ENCODE measurements at regions not wholly inside any gene's neighbourhood (a gene's known extent, or its start where the extent isn't known, plus 50 kb on each side); places are given as distances from the start of the nearest gene placed in this dataset.

DNA sequence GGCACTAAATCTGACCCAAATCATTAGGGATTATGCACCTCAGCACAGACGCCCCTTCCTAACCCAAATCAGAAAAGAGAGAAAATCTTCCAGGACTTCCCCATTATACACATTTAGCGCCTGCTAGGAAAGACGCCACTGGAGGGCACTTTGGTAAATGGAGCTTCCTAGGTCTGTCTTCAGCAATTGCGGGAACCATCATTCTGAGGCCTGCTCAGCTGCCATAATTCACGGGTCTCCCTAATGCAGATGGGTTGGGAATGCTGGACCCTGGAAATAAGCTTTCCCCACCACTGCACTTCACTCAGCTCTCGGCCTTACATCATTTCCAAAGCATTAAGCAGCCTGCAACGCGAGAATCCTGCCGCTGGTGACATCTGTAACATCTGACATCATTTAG, 86.2 kb upstream of the OPCML start:
- DNase-seq, result no peak
- no peaks in the 10 kb centered on the region for H3K4me1 ChIP-seq
- intact Hi-C loops (cut with DNase I; ENCODE audit: low total_unique reads), result no loop called here
- no peaks in the 10 kb centered on the region for H3K36me3 ChIP-seq
- no peak overlapping the region for H3K27ac ChIP-seq
- peaks cover 0 to 43% (median 31%) of the 10 kb centered on the region in 8 donors for H3K9me3 ChIP-seq
- TF ChIP-seq POLR2A (IDR thresholded peaks at IDR 0.05) (no peak), POLR2AphosphoS5 (IDR thresholded peaks at IDR 0.05) (no peak), CTCF (IDR thresholded peaks at IDR 0.05 in 8 of 11, conservative IDR thresholded peaks at IDR 0.05 in 3 of 11) (no peak)
- WGBS, 5 donors, result 83 to 88% (median 85%) methylated on average over 9 of the region's 9 CpGs
- H3K27me3 ChIP-seq (replicated peaks in 1 of 7), result peaks cover 0 to 3% (median 0%) of the 10 kb centered on the region in 7 donors
- no peak overlapping the region for H3K4me3 ChIP-seq

GRCh38 chr11:133608496-133608895, 76.2 kb upstream of the OPCML start:
- Histone ChIP-seq H3K4me1 (no peaks in the 10 kb centered on the region), H3K9me3 (peaks cover 0 to 41% (median 23%) of the 10 kb centered on the region in 8 donors), H3K27ac (no peak overlapping the region), H3K36me3 (no peaks in the 10 kb centered on the region), H3K4me3 (no peak overlapping the region), H3K27me3 (replicated peaks in 1 of 7) (peaks cover 0 to 3% (median 0%) of the 10 kb centered on the region in 7 donors)
- no peak for DNase-seq
- WGBS, 5 donors, result 47 to 64% (median 58%) methylated on average over 2 of the region's 2 CpGs
- TF ChIP-seq POLR2A (IDR thresholded peaks at IDR 0.05) (no peak), CTCF (IDR thresholded peaks at IDR 0.05 in 8 of 11, conservative IDR thresholded peaks at IDR 0.05 in 3 of 11) (no peak), POLR2AphosphoS5 (IDR thresholded peaks at IDR 0.05) (no peak)
- intact Hi-C loops (cut with DNase I; ENCODE audit: low total_unique reads), result no loop called here

- 80 to 95% (median 89%) methylated on average over 3 of the region's 3 CpGs for WGBS, 5 donors
- Histone ChIP-seq H3K27ac (no peak overlapping the region), H3K9me3 (peaks cover 0 to 20% (median 17%) of the 10 kb centered on the region in 8 donors), H3K4me3 (no peak overlapping the region), H3K27me3 (replicated peaks in 1 of 7) (peaks cover 0 to 3% (median 0%) of the 10 kb centered on the region in 7 donors), H3K4me1 (no peaks in the 10 kb centered on the region), H3K36me3 (no peaks in the 10 kb centered on the region)
- intact Hi-C loops (cut with DNase I; ENCODE audit: low total_unique reads), result no loop called here
- TF ChIP-seq POLR2A (IDR thresholded peaks at IDR 0.05), result no peak
- no peak for TF ChIP-seq POLR2AphosphoS5 (IDR thresholded peaks at IDR 0.05)
- TF ChIP-seq CTCF (IDR thresholded peaks at IDR 0.05 in 8 of 11, conservative IDR thresholded peaks at IDR 0.05 in 3 of 11), result no peak
- DNase-seq, result no peak
These were observed 73.8 kb upstream of the OPCML start for GRCh38 chr11:133606124-133606523.

GRCh38 chr11:133605482-133605881, 73.2 kb upstream of the OPCML start:
- H3K4me1 ChIP-seq, result no peaks in the 10 kb centered on the region
- no peak overlapping the region for H3K4me3 ChIP-seq
- DNase-seq, result no peak
- intact Hi-C loops (cut with DNase I; ENCODE audit: low total_unique reads), result no loop called here
- H3K36me3 ChIP-seq, result no peaks in the 10 kb centered on the region
- H3K27me3 ChIP-seq (replicated peaks in 1 of 7), result peaks cover 0 to 3% (median 0%) of the 10 kb centered on the region in 7 donors
- 17 to 61% (median 50%) methylated on average over 1 to 2 of the region's 2 CpGs for whole genome bisulfite sequencing, 5 donors
- H3K27ac ChIP-seq, result no peak overlapping the region
- TF ChIP-seq POLR2AphosphoS5 (IDR thresholded peaks at IDR 0.05), result no peak
- H3K9me3 ChIP-seq, result peaks cover 0 to 13% (median 11%) of the 10 kb centered on the region in 8 donors

DNA sequence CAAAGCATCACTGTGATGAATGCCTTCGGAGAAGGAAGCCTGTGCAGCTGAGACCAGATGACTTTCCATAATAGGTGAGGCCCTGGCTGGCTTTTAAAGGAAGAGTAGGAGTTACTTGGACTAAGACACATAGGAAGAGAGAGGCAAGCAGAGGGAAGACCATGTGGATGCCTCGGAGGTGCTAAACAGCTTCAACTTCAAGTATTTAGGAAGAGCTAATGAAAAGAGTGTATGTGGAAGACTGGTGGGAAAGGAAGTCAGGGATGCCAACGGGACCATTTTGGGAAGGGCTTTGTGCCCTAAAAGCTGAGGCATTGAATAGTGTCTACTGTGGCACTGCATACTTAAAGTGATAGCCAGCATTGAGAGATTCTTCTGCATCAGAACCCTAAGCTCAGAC, 69.3 kb upstream of the OPCML start:
- H3K36me3 ChIP-seq, result no peaks in the 10 kb centered on the region
- no peaks in the 10 kb centered on the region for H3K9me3 ChIP-seq
- H3K4me1 ChIP-seq, result no peaks in the 10 kb centered on the region
- no peak overlapping the region for H3K27ac ChIP-seq
- TF ChIP-seq CTCF (IDR thresholded peaks at IDR 0.05 in 8 of 11, conservative IDR thresholded peaks at IDR 0.05 in 3 of 11) (no peak), POLR2AphosphoS5 (IDR thresholded peaks at IDR 0.05) (no peak), POLR2A (IDR thresholded peaks at IDR 0.05) (no peak)
- 71 to 78% (median 74%) methylated on average over 3 of the region's 3 CpGs for WGBS, 5 donors
- no peak overlapping the region for H3K4me3 ChIP-seq
- intact Hi-C loops (cut with DNase I; ENCODE audit: low total_unique reads), result no loop called here
- no peak for DNase-seq
- H3K27me3 ChIP-seq (replicated peaks in 1 of 7), result no peaks in the 10 kb centered on the region
